NB4 (cell line): ENCODE measurements at regions not wholly inside any gene's neighbourhood (a gene's known extent, or its start where the extent isn't known, plus 50 kb on each side); places are given as distances from the start of the nearest gene placed in this dataset.

Source experiments
- DNase-seq: peaks from one replicate; pipeline ENCODE4 v3.0.0; 2010; ENCODE audit warnings: low read depth
- H3K4me3 ChIP-seq: one replicate; pipeline ENCODE4 v1.5.1; 2011; ENCODE audit warnings: mild to moderate bottlenecking, low read depth, low read length, moderate library complexity
- CTCF ChIP-seq: IDR thresholded peaks from one replicate; pipeline ENCODE4 v1.5.1; 2012; ENCODE audit warnings: low read depth, low read length
- MAX ChIP-seq: IDR thresholded peaks from 2 replicates; pipeline ENCODE4 v1.6.1; 2011; ENCODE audit warnings: low read depth, low read length
- MYC ChIP-seq: IDR thresholded peaks from 2 replicates; pipeline ENCODE4 v1.6.1; 2011; ENCODE audit warnings: low read depth, low read length
- POLR2A ChIP-seq: IDR thresholded peaks from 2 replicates; pipeline ENCODE4 v1.6.1; 2011; ENCODE audit warnings: mild to moderate bottlenecking; ENCODE audit not compliant: insufficient read length; ENCODE audit errors: extremely low read depth

- no peak for TF ChIP-seq CTCF
- TF ChIP-seq MAX, result no peak
- TF ChIP-seq POLR2A, result no peak
- TF ChIP-seq MYC, result no peak
- no peak for DNase-seq
- H3K4me3 ChIP-seq, result no peak overlapping the region
Observed at GRCh38 chr1:80417671-80418070, 1383.1 kb upstream of the ADGRL2 start.

GRCh38 chr1:80413969-80414368, 1386.8 kb upstream of the ADGRL2 start:
- TF ChIP-seq POLR2A (no peak), CTCF (no peak), MYC (no peak), MAX (no peak)
- DNase-seq, result no peak
- no peak overlapping the region for H3K4me3 ChIP-seq

- DNase-seq, result no peak
- no peak overlapping the region for H3K4me3 ChIP-seq
- no peak for TF ChIP-seq POLR2A
- no peak for TF ChIP-seq CTCF
- no peak for TF ChIP-seq MAX
- no peak for TF ChIP-seq MYC
Observed at GRCh38 chr1:80410233-80410632, 1390.5 kb upstream of the ADGRL2 start.

GRCh38 chr1:80403471-80403893, 1397.0 kb upstream of the ADGRL4 start:
- DNase-seq, result no peak
- TF ChIP-seq MYC, result no peak
- no peak for TF ChIP-seq MAX
- TF ChIP-seq CTCF, result no peak
- TF ChIP-seq POLR2A, result no peak
- H3K4me3 ChIP-seq, result no peak overlapping the region

- TF ChIP-seq CTCF (no peak), POLR2A (no peak), MYC (no peak), MAX (no peak)
- no peak for DNase-seq
- H3K4me3 ChIP-seq, result no peak overlapping the region
Observed at GRCh38 chr1:80402625-80403024, 1396.1 kb upstream of the ADGRL4 start.

- no peak for DNase-seq
- no peak overlapping the region for H3K4me3 ChIP-seq
- TF ChIP-seq POLR2A (no peak), MYC (no peak), MAX (no peak), CTCF (no peak)
Observed at GRCh38 chr1:80401757-80402156, 1395.2 kb upstream of the ADGRL4 start.
